CD14-positive monocyte (primary cell): ENCODE measurements at regions not wholly inside any gene's neighbourhood (a gene's known extent, or its start where the extent isn't known, plus 50 kb on each side); places are given as distances from the start of the nearest gene placed in this dataset.

ENCODE experiments used
- DNase-seq, 3 donors: peaks; one replicate each; pipeline ENCODE4 v3.0.0-alpha.2; 2011 to 2022
- H2AFZ ChIP-seq: 2 replicates; pipeline ENCODE4 v1.6.0; 2012; ENCODE audit warnings: mild to moderate bottlenecking, low read depth, low read length, inconsistent platforms; ENCODE audit not compliant: insufficient read depth, poor library complexity, severe bottlenecking
- H3K27ac ChIP-seq, 2 donors: 1 replicate in 1 of 2; 2 replicates in 1 of 2; pipeline ENCODE4 v1.5.1; 2012 to 2013; ENCODE audit warnings: low read length in 2 of 2, control low read depth in 1 of 2, inconsistent platforms in 1 of 2, low read depth in 1 of 2, mild to moderate bottlenecking in 1 of 2
- H3K27me3 ChIP-seq, 2 donors: one replicate each; pipeline versions ENCODE4 v1.6.0 to v1.6.1; 2011 to 2013; ENCODE audit warnings: low read length in 2 of 2; ENCODE audit not compliant: control insufficient read depth in 2 of 2, insufficient read depth in 2 of 2
- H3K36me3 ChIP-seq, 2 donors: replicated peaks in 1 of 2; 1 replicate in 1 of 2; 2 replicates in 1 of 2; pipeline versions ENCODE4 v1.5.1 to v1.6.1; 2012 to 2013; ENCODE audit warnings: low read length in 2 of 2, control low read depth in 1 of 2, inconsistent platforms in 1 of 2, mild to moderate bottlenecking in 1 of 2; ENCODE audit not compliant: insufficient read depth in 2 of 2, control insufficient read depth in 1 of 2
- H3K4me1 ChIP-seq, 2 donors: 1 replicate in 1 of 2; 2 replicates in 1 of 2; pipeline versions ENCODE4 v1.5.1 to v1.6.1; 2012 to 2013; ENCODE audit warnings: low read length in 2 of 2, control low read depth in 1 of 2, inconsistent platforms in 1 of 2, mild to moderate bottlenecking in 1 of 2, moderate library complexity in 1 of 2; ENCODE audit not compliant: insufficient read depth in 2 of 2, control insufficient read depth in 1 of 2
- H3K4me2 ChIP-seq: replicated peaks from 2 replicates; pipeline ENCODE3; 2012; ENCODE audit warnings: low read length, moderate library complexity, mild to moderate bottlenecking; ENCODE audit not compliant: poor library complexity, severe bottlenecking; ENCODE audit errors: extremely low read depth
- H3K4me3 ChIP-seq, 3 experiments: fragments of 200-600 bp in 1 of 3; sonication (generic) in 1 of 3; replicated peaks in 1 of 3; 1 replicate in 2 of 3; 2 replicates in 1 of 3; pipeline ENCODE4 v1.5.1; 2011 to 2013; ENCODE audit warnings: low read length in 3 of 3, mild to moderate bottlenecking in 3 of 3, control low read depth in 2 of 3, low read depth in 2 of 3, inconsistent platforms in 1 of 3, moderate library complexity in 1 of 3
- H3K79me2 ChIP-seq: 2 replicates; pipeline ENCODE4 v1.6.0; 2012; ENCODE audit warnings: mild to moderate bottlenecking, control low read depth, inconsistent platforms, low read length, moderate library complexity; ENCODE audit not compliant: insufficient read depth
- H3K9ac ChIP-seq: 2 replicates; pipeline ENCODE4 v1.6.0; 2017; ENCODE audit warnings: low read length, mild to moderate bottlenecking; ENCODE audit not compliant: insufficient read depth, poor library complexity, severe bottlenecking
- H3K9me3 ChIP-seq, 2 donors: replicated peaks in 1 of 2; 1 replicate in 1 of 2; 2 replicates in 1 of 2; pipeline versions ENCODE4 v1.5.1 to v1.6.1; 2012 to 2013; ENCODE audit warnings: low read length in 2 of 2, control low read depth in 1 of 2; ENCODE audit not compliant: control insufficient read depth in 1 of 2, insufficient read depth in 1 of 2
- H4K20me1 ChIP-seq: 2 replicates; pipeline ENCODE4 v1.6.0; 2012; ENCODE audit warnings: mild to moderate bottlenecking, low read length, control low read depth, moderate library complexity; ENCODE audit not compliant: insufficient read depth
- H3K27ac Mint-ChIP-seq, 7 donors: one replicate each; pipeline ENCODE4 v1.8.0; 2020; ENCODE audit warnings: mild to moderate bottlenecking in 7 of 7, mixed read lengths in 7 of 7, moderate library complexity in 6 of 7, inconsistent platforms in 2 of 7
- H3K27me3 Mint-ChIP-seq, 3 donors: one replicate each; pipeline ENCODE4 v1.8.0; 2021 to 2022; ENCODE audit warnings: low read depth in 3 of 3, mild to moderate bottlenecking in 3 of 3, mixed read lengths in 3 of 3, moderate library complexity in 3 of 3, inconsistent platforms in 1 of 3
- H3K36me3 Mint-ChIP-seq, 2 donors: one replicate each; pipeline ENCODE4 v1.8.0; 2020; ENCODE audit warnings: mixed read lengths in 2 of 2, inconsistent platforms in 1 of 2, mild to moderate bottlenecking in 1 of 2
- H3K4me1 Mint-ChIP-seq: one replicate; pipeline ENCODE4 v1.8.0; 2020; ENCODE audit warnings: mild to moderate bottlenecking, mixed read lengths
- H3K4me3 Mint-ChIP-seq, 2 donors: one replicate each; pipeline ENCODE4 v1.8.0; 2020; ENCODE audit warnings: mild to moderate bottlenecking in 2 of 2, mixed read lengths in 2 of 2, moderate library complexity in 1 of 2
- H3K9me3 Mint-ChIP-seq, 7 donors: one replicate each; pipeline ENCODE4 v1.8.0; 2020 to 2022; ENCODE audit warnings: mixed read lengths in 7 of 7, mild to moderate bottlenecking in 6 of 7, moderate library complexity in 6 of 7, inconsistent platforms in 2 of 7
- WGBS: methylation state at CpG from one replicate; pipeline ENCODE4 v1.1.5; 2013; ENCODE audit warnings: missing lambda C conversion rate; ENCODE audit not compliant: insufficient coverage; 5-methylcytosine and 5-hydroxymethylcytosine counted together
- intact Hi-C, 2 donors: fragments of 100-400 bp; cut with micrococcal nuclease; formaldehyde crosslinking; loops; one replicate each; pipeline versions ENCODE4 v1.15.0 to v1.15.1; 2023
- TF ChIP-seq, protein P1 (sequence below): fragments of 200-600 bp; IDR thresholded peaks from one replicate; pipeline ENCODE4 v1.8.0; 2022; ENCODE audit warnings: antibody characterized with exemption, mild to moderate bottlenecking

DNA sequence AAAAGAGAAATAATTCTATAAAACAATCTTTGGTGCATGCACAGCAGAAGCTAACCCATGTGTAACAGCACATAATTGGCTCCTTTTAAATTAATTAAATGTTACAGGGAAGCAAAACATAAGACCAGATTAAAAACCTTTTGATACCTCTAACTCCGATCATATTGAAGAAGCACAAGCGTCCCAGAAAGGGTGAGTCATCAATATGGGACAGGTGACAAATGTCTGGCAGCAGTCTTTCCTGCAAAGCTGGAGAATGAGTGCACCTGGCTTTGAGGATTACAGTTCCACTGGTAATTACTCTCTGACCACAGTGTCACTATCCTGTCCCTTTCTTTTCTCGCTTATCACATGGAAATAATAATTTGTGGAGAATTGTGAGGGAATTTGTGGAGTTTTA lies 94.6 kb downstream of the FAM9B start:
- H3K9ac ChIP-seq = no peak overlapping the region
- TF ChIP-seq, protein P1, sequence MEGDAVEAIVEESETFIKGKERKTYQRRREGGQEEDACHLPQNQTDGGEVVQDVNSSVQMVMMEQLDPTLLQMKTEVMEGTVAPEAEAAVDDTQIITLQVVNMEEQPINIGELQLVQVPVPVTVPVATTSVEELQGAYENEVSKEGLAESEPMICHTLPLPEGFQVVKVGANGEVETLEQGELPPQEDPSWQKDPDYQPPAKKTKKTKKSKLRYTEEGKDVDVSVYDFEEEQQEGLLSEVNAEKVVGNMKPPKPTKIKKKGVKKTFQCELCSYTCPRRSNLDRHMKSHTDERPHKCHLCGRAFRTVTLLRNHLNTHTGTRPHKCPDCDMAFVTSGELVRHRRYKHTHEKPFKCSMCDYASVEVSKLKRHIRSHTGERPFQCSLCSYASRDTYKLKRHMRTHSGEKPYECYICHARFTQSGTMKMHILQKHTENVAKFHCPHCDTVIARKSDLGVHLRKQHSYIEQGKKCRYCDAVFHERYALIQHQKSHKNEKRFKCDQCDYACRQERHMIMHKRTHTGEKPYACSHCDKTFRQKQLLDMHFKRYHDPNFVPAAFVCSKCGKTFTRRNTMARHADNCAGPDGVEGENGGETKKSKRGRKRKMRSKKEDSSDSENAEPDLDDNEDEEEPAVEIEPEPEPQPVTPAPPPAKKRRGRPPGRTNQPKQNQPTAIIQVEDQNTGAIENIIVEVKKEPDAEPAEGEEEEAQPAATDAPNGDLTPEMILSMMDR = no peak
- H3K36me3 Mint-ChIP-seq = no peaks in the 10 kb centered on the region
- no peaks in the 10 kb centered on the region for H3K9me3 ChIP-seq
- no peak overlapping the region for H3K27ac ChIP-seq
- H3K4me1 Mint-ChIP-seq = no peaks in the 10 kb centered on the region
- no peaks in the 10 kb centered on the region for H3K4me1 ChIP-seq
- peaks cover 2 to 14% (median 12%) of the 10 kb centered on the region in 7 donors for H3K9me3 Mint-ChIP-seq
- no peak overlapping the region for H3K4me3 ChIP-seq
- H3K4me3 Mint-ChIP-seq = no peak overlapping the region
- H3K27me3 ChIP-seq = peaks cover 3 to 8% of the 10 kb centered on the region in 2 donors
- no peak overlapping the region for H3K4me2 ChIP-seq
- no peak overlapping the region for H2AFZ ChIP-seq
- H3K27ac Mint-ChIP-seq = no peak overlapping the region
- intact Hi-C loops = no loop called here
- WGBS = no CpG with 5 or more reads among the region's 3 CpGs
- no peaks in the 10 kb centered on the region for H3K36me3 ChIP-seq
- no peak for DNase-seq
- H3K27me3 Mint-ChIP-seq = peaks cover 4 to 14% (median 7%) of the 10 kb centered on the region in 3 donors
- H3K79me2 ChIP-seq = no peaks in the 10 kb centered on the region
- no peaks in the 10 kb centered on the region for H4K20me1 ChIP-seq

DNA sequence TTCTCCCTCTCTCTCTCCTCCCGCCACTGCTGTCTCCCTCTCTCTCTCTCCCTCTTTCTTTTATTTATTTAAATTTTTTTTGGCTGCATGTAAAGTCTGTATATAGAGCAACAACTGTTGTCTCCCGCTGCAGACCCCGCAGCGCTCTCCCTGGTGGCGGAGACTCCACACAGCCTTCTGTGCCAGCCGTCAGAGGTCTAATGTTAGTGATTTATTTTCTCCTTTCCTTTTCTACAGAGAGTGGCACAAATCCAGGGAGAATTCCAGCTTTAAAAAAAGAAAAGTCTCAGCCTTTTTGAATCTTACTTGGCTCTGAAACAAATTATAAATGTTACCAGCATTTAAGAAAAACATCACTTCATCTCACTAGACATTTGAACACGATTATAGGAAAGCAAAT lies 106.2 kb downstream of the FAM9B start:
- H3K4me1 ChIP-seq = no peaks in the 10 kb centered on the region
- TF ChIP-seq, protein P1 = no peak
- no peak overlapping the region for H3K9ac ChIP-seq
- Mint-ChIP-seq H3K4me3 (no peak overlapping the region), H3K27me3 (peaks cover 2 to 10% (median 5%) of the 10 kb centered on the region in 3 donors), H3K36me3 (no peaks in the 10 kb centered on the region), H3K27ac (no peak overlapping the region), H3K9me3 (peaks cover 0 to 7% (median 3%) of the 10 kb centered on the region in 7 donors), H3K4me1 (no peaks in the 10 kb centered on the region)
- H3K36me3 ChIP-seq = no peaks in the 10 kb centered on the region
- no peaks in the 10 kb centered on the region for H3K27me3 ChIP-seq
- no peak overlapping the region for H3K4me3 ChIP-seq
- intact Hi-C loops = no loop called here
- no peaks in the 10 kb centered on the region for H3K79me2 ChIP-seq
- no peak overlapping the region for H3K27ac ChIP-seq
- H2AFZ ChIP-seq = no peak overlapping the region
- H3K4me2 ChIP-seq = no peak overlapping the region
- no peak for DNase-seq
- H4K20me1 ChIP-seq = no peaks in the 10 kb centered on the region
- no peaks in the 10 kb centered on the region for H3K9me3 ChIP-seq
- WGBS = no CpG with 5 or more reads among the region's 7 CpGs
